ENCODE measurements at regions not wholly inside any gene's neighbourhood (a gene's known extent, or its start where the extent isn't known, plus 50 kb on each side); places are given as distances from the start of the nearest gene placed in this dataset.

DNA sequence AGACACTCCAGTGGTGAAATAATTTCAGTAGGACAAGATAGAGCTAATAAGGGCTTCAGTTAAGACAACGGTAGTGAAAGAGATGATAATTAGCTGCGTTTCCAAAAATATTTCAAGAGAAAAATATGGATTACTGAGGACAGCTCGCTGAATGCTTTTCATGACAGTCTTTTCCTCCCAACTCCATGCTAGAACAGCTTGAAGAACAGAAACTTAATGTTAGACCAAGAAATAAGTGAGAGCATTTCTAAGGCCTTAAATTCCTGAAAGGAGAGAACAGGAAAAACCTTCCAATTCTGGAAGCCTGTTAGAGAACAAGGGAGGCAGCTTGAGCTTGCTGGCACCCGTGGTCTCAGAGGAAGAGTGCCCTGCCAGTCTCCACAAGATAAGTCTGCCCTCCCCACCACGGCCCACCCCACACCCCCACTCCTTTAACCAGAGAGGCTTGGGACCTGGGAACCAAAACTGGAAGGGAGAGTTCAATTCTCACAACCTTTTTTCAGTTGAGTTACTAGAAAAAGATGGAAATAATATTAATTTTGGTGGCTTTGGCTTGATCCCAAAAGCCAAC is 1148.0 kb upstream of the CELF2 start:
- Histone ChIP-seq H2AFZ (ENCODE audit: low read length) (no peak overlapping the region), H3F3A (ENCODE audit: insufficient read depth, low read length) (no peaks in the 10 kb centered on the region), H3K27me3 (ENCODE audit: insufficient read depth, low read length) (no peaks in the 10 kb centered on the region), H3K4me2 (ENCODE audit: low read length) (no peak overlapping the region), H3K79me2 (ENCODE audit: insufficient read depth, low read length) (no peaks in the 10 kb centered on the region), H3K27ac (ENCODE audit: low read depth, low read length, poor library complexity, severe bottlenecking) (no peak overlapping the region), H3K4me3 (ENCODE audit: low read depth, low read length, poor library complexity, severe bottlenecking) (no peak overlapping the region), H3K9me2 (ENCODE audit: low read depth, low read length) (no peaks in the 10 kb centered on the region), H3K9ac (ENCODE audit: low read length) (no peak overlapping the region), H4K20me1 (ENCODE audit: insufficient read depth, low read length) (no peaks in the 10 kb centered on the region), H3K4me1 (ENCODE audit: insufficient read depth, low read length, severe bottlenecking) (no peaks in the 10 kb centered on the region), H3K9me3 (ENCODE audit: low read length) (no peaks in the 10 kb centered on the region), H3K36me3 (ENCODE audit: insufficient read depth, low read length) (no peaks in the 10 kb centered on the region)
- TF ChIP-seq, protein P1, sequence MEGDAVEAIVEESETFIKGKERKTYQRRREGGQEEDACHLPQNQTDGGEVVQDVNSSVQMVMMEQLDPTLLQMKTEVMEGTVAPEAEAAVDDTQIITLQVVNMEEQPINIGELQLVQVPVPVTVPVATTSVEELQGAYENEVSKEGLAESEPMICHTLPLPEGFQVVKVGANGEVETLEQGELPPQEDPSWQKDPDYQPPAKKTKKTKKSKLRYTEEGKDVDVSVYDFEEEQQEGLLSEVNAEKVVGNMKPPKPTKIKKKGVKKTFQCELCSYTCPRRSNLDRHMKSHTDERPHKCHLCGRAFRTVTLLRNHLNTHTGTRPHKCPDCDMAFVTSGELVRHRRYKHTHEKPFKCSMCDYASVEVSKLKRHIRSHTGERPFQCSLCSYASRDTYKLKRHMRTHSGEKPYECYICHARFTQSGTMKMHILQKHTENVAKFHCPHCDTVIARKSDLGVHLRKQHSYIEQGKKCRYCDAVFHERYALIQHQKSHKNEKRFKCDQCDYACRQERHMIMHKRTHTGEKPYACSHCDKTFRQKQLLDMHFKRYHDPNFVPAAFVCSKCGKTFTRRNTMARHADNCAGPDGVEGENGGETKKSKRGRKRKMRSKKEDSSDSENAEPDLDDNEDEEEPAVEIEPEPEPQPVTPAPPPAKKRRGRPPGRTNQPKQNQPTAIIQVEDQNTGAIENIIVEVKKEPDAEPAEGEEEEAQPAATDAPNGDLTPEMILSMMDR (IDR thresholded peaks at IDR 0.05; ENCODE audit: low read length) = no peak
- no peak for TF ChIP-seq EZH2 (IDR thresholded peaks at IDR 0.05; ENCODE audit: borderline replicate concordance, low read length)

DNA sequence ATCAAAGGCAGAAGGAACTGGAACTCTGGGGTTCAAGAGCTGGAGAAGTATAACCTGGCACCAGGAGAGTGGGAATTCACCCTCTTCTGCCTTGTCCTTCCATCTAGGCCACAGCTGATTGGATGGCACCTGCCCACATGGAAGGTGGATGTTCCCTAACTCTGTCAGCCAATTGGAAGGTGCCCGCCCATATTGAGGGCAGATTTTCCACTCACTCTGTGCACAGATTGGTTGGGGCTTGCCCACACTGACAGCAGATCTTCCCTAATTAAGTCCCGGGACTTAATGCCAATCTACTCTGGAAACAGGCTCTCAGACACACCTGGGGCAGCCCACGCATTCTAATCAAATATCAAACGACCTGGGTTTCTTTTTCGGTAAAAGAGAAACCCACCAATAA is 1142.3 kb upstream of the CELF2 start:
- H3K36me3 ChIP-seq (ENCODE audit: insufficient read depth, low read length) = no peaks in the 10 kb centered on the region
- H3K9me2 ChIP-seq (ENCODE audit: low read depth, low read length) = no peaks in the 10 kb centered on the region
- H3K79me2 ChIP-seq (ENCODE audit: insufficient read depth, low read length) = no peaks in the 10 kb centered on the region
- no peak overlapping the region for H2AFZ ChIP-seq (ENCODE audit: low read length)
- no peaks in the 10 kb centered on the region for H3K27me3 ChIP-seq (ENCODE audit: insufficient read depth, low read length)
- H3K9ac ChIP-seq (ENCODE audit: low read length) = no peak overlapping the region
- H3F3A ChIP-seq (ENCODE audit: insufficient read depth, low read length) = no peaks in the 10 kb centered on the region
- H3K4me1 ChIP-seq (ENCODE audit: insufficient read depth, low read length, severe bottlenecking) = no peaks in the 10 kb centered on the region
- TF ChIP-seq EZH2 (IDR thresholded peaks at IDR 0.05; ENCODE audit: borderline replicate concordance, low read length) = no peak
- TF ChIP-seq, protein P1 (IDR thresholded peaks at IDR 0.05; ENCODE audit: low read length) = no peak
- H3K9me3 ChIP-seq (ENCODE audit: low read length) = no peaks in the 10 kb centered on the region
- H3K4me2 ChIP-seq (ENCODE audit: low read length) = no peak overlapping the region
- no peak overlapping the region for H3K4me3 ChIP-seq (ENCODE audit: low read depth, low read length, poor library complexity, severe bottlenecking)
- H3K27ac ChIP-seq (ENCODE audit: low read depth, low read length, poor library complexity, severe bottlenecking) = no peak overlapping the region
- H4K20me1 ChIP-seq (ENCODE audit: insufficient read depth, low read length) = no peaks in the 10 kb centered on the region

DNA sequence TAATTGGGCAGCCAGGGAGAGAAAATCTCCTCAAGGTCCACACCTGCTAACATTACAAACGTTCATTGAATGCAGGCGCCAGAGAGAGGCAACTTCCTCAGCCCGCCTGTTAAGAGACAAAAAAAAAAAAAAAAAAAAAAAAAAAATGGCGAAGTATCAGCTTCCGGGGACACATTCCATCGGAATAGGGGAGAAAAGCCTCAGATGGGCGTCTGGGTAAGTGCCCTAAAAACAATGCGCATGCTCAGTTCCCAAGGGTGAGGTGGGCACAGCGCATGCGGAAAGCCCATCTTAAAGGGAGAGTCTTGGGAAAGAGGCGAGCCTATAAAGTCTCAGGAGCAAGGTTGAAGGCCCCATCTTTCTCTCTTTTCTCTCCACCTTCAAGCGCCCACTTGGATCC is 1139.7 kb upstream of the CELF2 start:
- Histone ChIP-seq H3K36me3 (ENCODE audit: insufficient read depth, low read length) (no peaks in the 10 kb centered on the region), H3K4me2 (ENCODE audit: low read length) (no peak overlapping the region), H3K9me3 (ENCODE audit: low read length) (no peaks in the 10 kb centered on the region), H3K27me3 (ENCODE audit: insufficient read depth, low read length) (no peaks in the 10 kb centered on the region), H3K79me2 (ENCODE audit: insufficient read depth, low read length) (no peaks in the 10 kb centered on the region), H4K20me1 (ENCODE audit: insufficient read depth, low read length) (no peaks in the 10 kb centered on the region), H3K9ac (ENCODE audit: low read length) (no peak overlapping the region), H3K4me1 (ENCODE audit: insufficient read depth, low read length, severe bottlenecking) (no peaks in the 10 kb centered on the region), H3F3A (ENCODE audit: insufficient read depth, low read length) (no peaks in the 10 kb centered on the region), H3K27ac (ENCODE audit: low read depth, low read length, poor library complexity, severe bottlenecking) (no peak overlapping the region), H3K4me3 (ENCODE audit: low read depth, low read length, poor library complexity, severe bottlenecking) (no peak overlapping the region), H3K9me2 (ENCODE audit: low read depth, low read length) (no peaks in the 10 kb centered on the region), H2AFZ (ENCODE audit: low read length) (no peak overlapping the region)
- no peak for TF ChIP-seq EZH2 (IDR thresholded peaks at IDR 0.05; ENCODE audit: borderline replicate concordance, low read length)
- TF ChIP-seq, protein P1 (IDR thresholded peaks at IDR 0.05; ENCODE audit: low read length) = no peak
